ENCODE measurements at regions not wholly inside any gene's neighbourhood (a gene's known extent, or its start where the extent isn't known, plus 50 kb on each side); places are given as distances from the start of the nearest gene placed in this dataset.

GRCh38 chr7:136056651-136057231 lies 79.6 kb upstream of the MTPN start:
- TF ChIP-seq POLR2A (IDR thresholded peaks at IDR 0.05; ENCODE audit: low read depth, low read length) (no peak), MAFK (IDR thresholded peaks at IDR 0.05; ENCODE audit: low read depth, low read length) (no peak), CTCF (conservative IDR thresholded peaks at IDR 0.05; ENCODE audit: low read depth, low read length) (no peak)
